Fibroblast of villous mesenchyme (primary cell): ENCODE measurements at regions not wholly inside any gene's neighbourhood (a gene's known extent, or its start where the extent isn't known, plus 50 kb on each side); places are given as distances from the start of the nearest gene placed in this dataset.
"Not testable (repeated sequence)": the region's sequence is repeated elsewhere in the genome, so short reads cannot be mapped to it uniquely, and the experiment has no call there.

Experiments used
- DNase-seq: peaks from one replicate; pipeline ENCODE4 v3.0.0-alpha.2; 2010; ENCODE audit warnings: low read depth
- H3K4me3 ChIP-seq: 2 replicates; pipeline ENCODE4 v1.5.1; 2011; ENCODE audit warnings: low read depth, mild to moderate bottlenecking, low read length
- CTCF ChIP-seq: IDR thresholded peaks from 2 replicates; pipeline ENCODE4 v1.5.1; 2012; ENCODE audit warnings: low read depth, mild to moderate bottlenecking, low read length; ENCODE audit not compliant: insufficient read depth

GRCh38 chr12:131434208-131435125 lies 276.4 kb upstream of the SFSWAP start:
- no peak for DNase-seq
- no peak overlapping the region for H3K4me3 ChIP-seq
- TF ChIP-seq CTCF, result no peak

- DNase-seq, result no peak
- no peak for TF ChIP-seq CTCF
- no peak overlapping the region for H3K4me3 ChIP-seq
Observed at GRCh38 chr12:131436922-131437705, 273.8 kb upstream of the SFSWAP start.

GRCh38 chr12:131437706-131438492 lies 273.0 kb upstream of the SFSWAP start:
- no peak for DNase-seq
- H3K4me3 ChIP-seq, result no peak overlapping the region
- no peak for TF ChIP-seq CTCF

- not testable (repeated sequence) for DNase-seq, H3K4me3 ChIP-seq
Observed at GRCh38 chr12:131438493-131438835, 272.4 kb upstream of the SFSWAP start.

GRCh38 chr12:131438881-131439280 lies 272.0 kb upstream of the SFSWAP start:
- no peak for TF ChIP-seq CTCF
- H3K4me3 ChIP-seq, result no peak overlapping the region
- DNase-seq, result no peak

- H3K4me3 ChIP-seq, DNase-seq: not testable (repeated sequence)
Observed at GRCh38 chr12:131439752-131440151, 271.1 kb upstream of the SFSWAP start.

- not testable (repeated sequence) for H3K4me3 ChIP-seq, DNase-seq
Observed at GRCh38 chr12:131440209-131441059, 270.5 kb upstream of the SFSWAP start.
